ENCODE measurements at regions not wholly inside any gene's neighbourhood (a gene's known extent, or its start where the extent isn't known, plus 50 kb on each side); places are given as distances from the start of the nearest gene placed in this dataset.

DNA sequence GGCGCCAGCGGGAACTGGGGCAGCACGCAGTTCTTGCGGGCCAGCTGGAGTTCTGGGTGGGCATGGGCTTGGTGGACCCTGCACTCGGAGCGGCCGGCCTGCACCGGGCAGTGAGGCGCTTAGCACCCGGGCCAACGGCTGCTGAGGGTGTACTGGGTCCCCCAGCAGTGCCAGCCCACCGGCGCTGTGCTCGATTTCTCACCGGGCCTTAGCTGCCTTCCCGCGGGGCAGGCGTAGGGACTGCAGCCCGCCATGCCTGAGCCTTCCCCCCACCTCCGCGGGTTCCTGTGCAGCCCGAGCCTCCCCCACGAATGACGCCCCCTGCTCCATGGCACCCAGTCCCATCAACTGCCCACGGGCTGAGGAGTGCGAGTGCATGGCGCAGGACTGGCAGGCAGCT is 168.8 kb downstream of the CD24 start:
- no peak overlapping the region for H2AFZ ChIP-seq (ENCODE audit: low read length)
- no peak overlapping the region for H3K27ac Mint-ChIP-seq
- H3K4me2 ChIP-seq (ENCODE audit: insufficient read depth, insufficient read length, low read length), result no peak overlapping the region
- H2BK12ac ChIP-seq (ENCODE audit: insufficient read length, low read depth, low read length), result no peak overlapping the region
- peaks cover 19% of the 10 kb centered on the region for H3K4me1 ChIP-seq (ENCODE audit: insufficient read depth, low read length)
- H3K4ac ChIP-seq (ENCODE audit: low read depth, low read length), result no peak overlapping the region
- WGBS (ENCODE audit: extremely low coverage, insufficient read length, low lambda C conversion rate), result no CpG with 5 or more reads among the region's 27 CpGs
- no peak overlapping the region for H4K5ac ChIP-seq (ENCODE audit: insufficient read length, low read depth, low read length)
- peaks cover 4% of the 10 kb centered on the region for H3K27me3 Mint-ChIP-seq (ENCODE audit: low read depth)
- no peaks in the 10 kb centered on the region for H3K27me3 ChIP-seq (ENCODE audit: insufficient read depth, low read length)
- peaks cover 31% of the 10 kb centered on the region for H3K9me3 ChIP-seq (ENCODE audit: control insufficient read depth, low read depth, low read length)
- no peak overlapping the region for H3K4me3 Mint-ChIP-seq
- no peaks in the 10 kb centered on the region for H3K23me2 ChIP-seq (ENCODE audit: insufficient read length, low read depth, low read length, poor library complexity, severe bottlenecking)
- no peak overlapping the region for H2BK15ac ChIP-seq (ENCODE audit: low read depth, low read length)
- no peak overlapping the region for H2BK5ac ChIP-seq (ENCODE audit: insufficient read length, low read length)
- H3K4me1 Mint-ChIP-seq, result peaks cover 41 to 59% of the 10 kb centered on the region in 2 experiments
- DNase-seq, result no peak
- no peak overlapping the region for H2BK20ac ChIP-seq (ENCODE audit: low read depth, low read length, poor library complexity, severe bottlenecking)
- H3K9me3 Mint-ChIP-seq, result peaks cover 52 to 53% of the 10 kb centered on the region in 2 experiments
- H4K20me1 ChIP-seq (ENCODE audit: control insufficient read depth, insufficient read depth, insufficient read length), result no peaks in the 10 kb centered on the region
- H3K79me1 ChIP-seq (ENCODE audit: insufficient read depth, low read depth, low read length, poor library complexity, severe bottlenecking), result no peaks in the 10 kb centered on the region
- peaks cover 20 to 54% (median 41%) of the 10 kb centered on the region in 3 experiments for H3K36me3 Mint-ChIP-seq (ENCODE audit: insufficient read depth in 1 of 3, low read depth in 3 of 3)
- H4K8ac ChIP-seq (replicated peaks; ENCODE audit: insufficient read length, low read depth, low read length), result no peak overlapping the region
- no peak overlapping the region for H3K14ac ChIP-seq (ENCODE audit: insufficient read depth, low read length)
- H3K18ac ChIP-seq (ENCODE audit: insufficient read length, low read depth, low read length), result no peak overlapping the region
- TF ChIP-seq, protein P1, sequence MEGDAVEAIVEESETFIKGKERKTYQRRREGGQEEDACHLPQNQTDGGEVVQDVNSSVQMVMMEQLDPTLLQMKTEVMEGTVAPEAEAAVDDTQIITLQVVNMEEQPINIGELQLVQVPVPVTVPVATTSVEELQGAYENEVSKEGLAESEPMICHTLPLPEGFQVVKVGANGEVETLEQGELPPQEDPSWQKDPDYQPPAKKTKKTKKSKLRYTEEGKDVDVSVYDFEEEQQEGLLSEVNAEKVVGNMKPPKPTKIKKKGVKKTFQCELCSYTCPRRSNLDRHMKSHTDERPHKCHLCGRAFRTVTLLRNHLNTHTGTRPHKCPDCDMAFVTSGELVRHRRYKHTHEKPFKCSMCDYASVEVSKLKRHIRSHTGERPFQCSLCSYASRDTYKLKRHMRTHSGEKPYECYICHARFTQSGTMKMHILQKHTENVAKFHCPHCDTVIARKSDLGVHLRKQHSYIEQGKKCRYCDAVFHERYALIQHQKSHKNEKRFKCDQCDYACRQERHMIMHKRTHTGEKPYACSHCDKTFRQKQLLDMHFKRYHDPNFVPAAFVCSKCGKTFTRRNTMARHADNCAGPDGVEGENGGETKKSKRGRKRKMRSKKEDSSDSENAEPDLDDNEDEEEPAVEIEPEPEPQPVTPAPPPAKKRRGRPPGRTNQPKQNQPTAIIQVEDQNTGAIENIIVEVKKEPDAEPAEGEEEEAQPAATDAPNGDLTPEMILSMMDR (conservative IDR thresholded peaks at IDR 0.05), result no peak
- H3T11ph ChIP-seq (ENCODE audit: low read length), result no peak overlapping the region
- no peak overlapping the region for H3K9ac ChIP-seq (ENCODE audit: extremely low read depth, insufficient read length, low read length)
- no peak overlapping the region for H3K23ac ChIP-seq (ENCODE audit: insufficient read length, low read depth, low read length)
- H2AK5ac ChIP-seq (ENCODE audit: insufficient read length, low read length), result no peak overlapping the region
- no peak overlapping the region for H2BK120ac ChIP-seq (ENCODE audit: low read depth, low read length, poor library complexity, severe bottlenecking)
- no peak overlapping the region for H3K27ac ChIP-seq (ENCODE audit: insufficient read length, low read depth, low read length)
- no peak overlapping the region for H3K56ac ChIP-seq (ENCODE audit: insufficient read length, low read depth, low read length)
- H4K91ac ChIP-seq (ENCODE audit: insufficient read length, low read depth, low read length), result no peak overlapping the region
- H3K79me2 ChIP-seq (ENCODE audit: insufficient read depth, low read length), result no peaks in the 10 kb centered on the region

All from H9 (cell line).